Activated T-helper 17 cell treated with anti-CD3 and anti-CD28 coated beads, Interleukin-2, amount 50 U/mL, for 72 hours (primary cell): ENCODE measurements at regions not wholly inside any gene's neighbourhood (a gene's known extent, or its start where the extent isn't known, plus 50 kb on each side); places are given as distances from the start of the nearest gene placed in this dataset.
"Not testable (repeated sequence)": the region's sequence is repeated elsewhere in the genome, so short reads cannot be mapped to it uniquely, and the experiment has no call there.

Source experiments
- ATAC-seq: fragments of 150-1000 bp; cut with Tn5 transposase; replicated peaks from 2 replicates; pipeline ENCODE4 v1.10.0; 2021; ENCODE audit warnings: mild to moderate bottlenecking, moderate library complexity
- H3K27ac Mint-ChIP-seq: one replicate; pipeline ENCODE4 v1.8.0; 2022; ENCODE audit warnings: mixed read lengths
- H3K27me3 Mint-ChIP-seq: one replicate; pipeline ENCODE4 v1.8.0; 2022; ENCODE audit warnings: mixed read lengths
- H3K36me3 Mint-ChIP-seq: one replicate; pipeline ENCODE4 v1.8.0; 2022; ENCODE audit warnings: low read depth, mild to moderate bottlenecking, mixed read lengths
- H3K4me1 Mint-ChIP-seq: one replicate; pipeline ENCODE4 v1.8.0; 2022; ENCODE audit warnings: mixed read lengths
- H3K4me3 Mint-ChIP-seq: one replicate; pipeline ENCODE4 v1.8.0; 2022; ENCODE audit warnings: mild to moderate bottlenecking, mixed read lengths
- H3K9me3 Mint-ChIP-seq: one replicate; pipeline ENCODE4 v1.8.0; 2022; ENCODE audit warnings: mixed read lengths

GRCh38 chr11:67781967-67782366 lies 107.5 kb upstream of the ALDH3B2 start:
- H3K9me3 Mint-ChIP-seq, ATAC-seq, H3K36me3 Mint-ChIP-seq, H3K4me3 Mint-ChIP-seq, H3K27ac Mint-ChIP-seq, H3K4me1 Mint-ChIP-seq: not testable (repeated sequence)
- peaks cover 20% of the 10 kb centered on the region for H3K27me3 Mint-ChIP-seq

GRCh38 chr11:67781506-67781905 lies 107.1 kb upstream of the ALDH3B2 start:
- not testable (repeated sequence) for H3K9me3 Mint-ChIP-seq, ATAC-seq, H3K27ac Mint-ChIP-seq, H3K4me3 Mint-ChIP-seq, H3K4me1 Mint-ChIP-seq, H3K36me3 Mint-ChIP-seq
- peaks cover 20% of the 10 kb centered on the region for H3K27me3 Mint-ChIP-seq

GRCh38 chr11:67780056-67780455 lies 105.6 kb upstream of the ALDH3B2 start:
- Mint-ChIP-seq H3K4me1 (no peaks in the 10 kb centered on the region), H3K27me3 (peaks cover 31% of the 10 kb centered on the region), H3K36me3 (no peaks in the 10 kb centered on the region), H3K4me3 (no peak overlapping the region), H3K9me3 (no peaks in the 10 kb centered on the region), H3K27ac (no peak overlapping the region)
- no peak for ATAC-seq

GRCh38 chr11:67779189-67779875 lies 104.9 kb upstream of the ALDH3B2 start:
- H3K4me1 Mint-ChIP-seq, H3K4me3 Mint-ChIP-seq, H3K36me3 Mint-ChIP-seq, H3K9me3 Mint-ChIP-seq, H3K27ac Mint-ChIP-seq, ATAC-seq: not testable (repeated sequence)
- H3K27me3 Mint-ChIP-seq, result peaks cover 38% of the 10 kb centered on the region

- H3K27ac Mint-ChIP-seq, result peak overlapping the region; percentile 23
- no peaks in the 10 kb centered on the region for H3K9me3 Mint-ChIP-seq
- H3K4me3 Mint-ChIP-seq, result no peak overlapping the region
- no peak for ATAC-seq
- H3K27me3 Mint-ChIP-seq, result peaks cover 38% of the 10 kb centered on the region
- H3K4me1 Mint-ChIP-seq, result no peaks in the 10 kb centered on the region
- no peaks in the 10 kb centered on the region for H3K36me3 Mint-ChIP-seq
Measured at GRCh38 chr11:67776852-67777520, 102.6 kb upstream of the ALDH3B2 start.

GRCh38 chr11:67774175-67774574 lies 99.8 kb upstream of the ALDH3B2 start:
- ATAC-seq, H3K9me3 Mint-ChIP-seq: not testable (repeated sequence)

GRCh38 chr11:67768001-67768730 lies 93.7 kb upstream of the ALDH3B2 start:
- H3K36me3 Mint-ChIP-seq, H3K4me1 Mint-ChIP-seq, H3K9me3 Mint-ChIP-seq, ATAC-seq, H3K27ac Mint-ChIP-seq, H3K4me3 Mint-ChIP-seq, H3K27me3 Mint-ChIP-seq: not testable (repeated sequence)

More at GRCh38 chr11:67774175-67774574, 99.8 kb upstream of the ALDH3B2 start:
- H3K4me3 Mint-ChIP-seq, H3K4me1 Mint-ChIP-seq, H3K36me3 Mint-ChIP-seq, H3K27ac Mint-ChIP-seq: not testable (repeated sequence)
- peaks cover 30% of the 10 kb centered on the region for H3K27me3 Mint-ChIP-seq

- not testable (repeated sequence) for H3K36me3 Mint-ChIP-seq, H3K4me1 Mint-ChIP-seq, H3K27ac Mint-ChIP-seq, H3K9me3 Mint-ChIP-seq, H3K4me3 Mint-ChIP-seq, ATAC-seq
- peaks cover 20% of the 10 kb centered on the region for H3K27me3 Mint-ChIP-seq
Measured at GRCh38 chr11:67761211-67761610, 86.8 kb upstream of the ALDH3B2 start.

GRCh38 chr11:67759321-67759720 lies 84.9 kb upstream of the ALDH3B2 start:
- not testable (repeated sequence) for H3K4me3 Mint-ChIP-seq, H3K4me1 Mint-ChIP-seq, H3K9me3 Mint-ChIP-seq, H3K36me3 Mint-ChIP-seq, ATAC-seq, H3K27ac Mint-ChIP-seq
- peaks cover 20% of the 10 kb centered on the region for H3K27me3 Mint-ChIP-seq

GRCh38 chr11:67758467-67758866 lies 84.0 kb upstream of the ALDH3B2 start:
- not testable (repeated sequence) for H3K27ac Mint-ChIP-seq, ATAC-seq, H3K36me3 Mint-ChIP-seq, H3K4me1 Mint-ChIP-seq, H3K4me3 Mint-ChIP-seq, H3K9me3 Mint-ChIP-seq
- H3K27me3 Mint-ChIP-seq, result peaks cover 20% of the 10 kb centered on the region

- peaks cover 20% of the 10 kb centered on the region for H3K27me3 Mint-ChIP-seq
- H3K9me3 Mint-ChIP-seq, H3K4me1 Mint-ChIP-seq, H3K27ac Mint-ChIP-seq, ATAC-seq, H3K4me3 Mint-ChIP-seq, H3K36me3 Mint-ChIP-seq: not testable (repeated sequence)
Measured at GRCh38 chr11:67758009-67758408, 83.6 kb upstream of the ALDH3B2 start.

GRCh38 chr11:67753820-67754219 lies 79.4 kb upstream of the ALDH3B2 start:
- H3K9me3 Mint-ChIP-seq, H3K36me3 Mint-ChIP-seq, ATAC-seq, H3K4me3 Mint-ChIP-seq, H3K27me3 Mint-ChIP-seq, H3K27ac Mint-ChIP-seq, H3K4me1 Mint-ChIP-seq: not testable (repeated sequence)

GRCh38 chr11:67745181-67745726 lies 70.8 kb upstream of the ALDH3B2 start:
- Mint-ChIP-seq H3K4me3 (no peak overlapping the region), H3K36me3 (no peaks in the 10 kb centered on the region), H3K9me3 (no peaks in the 10 kb centered on the region), H3K27me3 (peaks cover 5% of the 10 kb centered on the region), H3K27ac (no peak overlapping the region), H3K4me1 (no peaks in the 10 kb centered on the region)
- no peak for ATAC-seq

- not testable (repeated sequence) for H3K4me3 Mint-ChIP-seq, H3K9me3 Mint-ChIP-seq, H3K27me3 Mint-ChIP-seq, H3K4me1 Mint-ChIP-seq, H3K36me3 Mint-ChIP-seq, H3K27ac Mint-ChIP-seq, ATAC-seq
Measured at GRCh38 chr11:67744231-67744630, 69.8 kb upstream of the ALDH3B2 start.

GRCh38 chr11:67738231-67738630 lies 63.8 kb upstream of the ALDH3B2 start:
- H3K4me3 Mint-ChIP-seq, H3K36me3 Mint-ChIP-seq, ATAC-seq, H3K4me1 Mint-ChIP-seq, H3K27ac Mint-ChIP-seq, H3K9me3 Mint-ChIP-seq: not testable (repeated sequence)
- H3K27me3 Mint-ChIP-seq, result peaks cover 26% of the 10 kb centered on the region
